ENCODE measurements at regions not wholly inside any gene's neighbourhood (a gene's known extent, or its start where the extent isn't known, plus 50 kb on each side); places are given as distances from the start of the nearest gene placed in this dataset.

GRCh38 chr5:93294996-93295395, 286.0 kb downstream of the NR2F1-AS1 start:
- TF ChIP-seq CTCF (IDR thresholded peaks at IDR 0.05; ENCODE audit: insufficient read depth, low read length) (no peak), SPI1 (IDR thresholded peaks at IDR 0.05; ENCODE audit: borderline replicate concordance, low read depth) (no peak), POLR2AphosphoS5 (IDR thresholded peaks at IDR 0.05; ENCODE audit: low read depth) (no peak), REST (IDR thresholded peaks at IDR 0.05; ENCODE audit: insufficient replicate concordance, low read depth) (no peak)

Data from HL-60 (cell line).